GM23338 (cell line): ENCODE measurements at regions not wholly inside any gene's neighbourhood (a gene's known extent, or its start where the extent isn't known, plus 50 kb on each side); places are given as distances from the start of the nearest gene placed in this dataset.

Source experiments
- ATAC-seq: fragments of 200-7000 bp; cut with Tn5 transposase; 3 replicates; pipeline ENCODE4 v1.9.1; 2020
- DNase-seq: peaks from one replicate; pipeline ENCODE4 v3.0.0-alpha.2; 2015; ENCODE audit warnings: low spot score
- H2AFZ ChIP-seq: fragments of 200-600 bp; sonication (generic); 2 replicates; pipeline ENCODE4 v1.8.0; 2016; ENCODE audit warnings: antibody characterized with exemption, mild to moderate bottlenecking, moderate library complexity
- H3F3A ChIP-seq: fragments of 200-600 bp; sonication (generic); replicated peaks from 2 replicates; pipeline ENCODE4 v1.8.0; 2017; ENCODE audit warnings: antibody characterized with exemption, mixed run types, low read depth
- H3K27ac ChIP-seq: fragments of 200-600 bp; sonication (generic); 2 replicates; pipeline ENCODE4 v1.6.1; 2016; ENCODE audit warnings: low read depth
- H3K27me3 ChIP-seq: fragments of 200-600 bp; sonication (generic); 2 replicates; pipeline ENCODE4 v1.8.0; 2016; ENCODE audit warnings: mild to moderate bottlenecking, mixed run types, moderate library complexity; ENCODE audit not compliant: insufficient read depth
- H3K36me3 ChIP-seq: fragments of 200-600 bp; sonication (generic); 2 replicates; pipeline ENCODE4 v1.8.0; 2016; ENCODE audit warnings: mild to moderate bottlenecking; ENCODE audit not compliant: insufficient read depth
- H3K4me1 ChIP-seq: fragments of 200-600 bp; sonication (generic); 2 replicates; pipeline ENCODE4 v1.8.0; 2016; ENCODE audit warnings: mild to moderate bottlenecking, moderate library complexity; ENCODE audit not compliant: insufficient read depth
- H3K4me2 ChIP-seq: fragments of 200-600 bp; sonication (generic); 2 replicates; pipeline ENCODE4 v1.7.1; 2017; ENCODE audit warnings: mixed run types
- H3K4me3 ChIP-seq: fragments of 200-600 bp; sonication (generic); 2 replicates; pipeline ENCODE4 v1.6.1; 2016; ENCODE audit warnings: mixed run types
- H3K79me2 ChIP-seq: fragments of 200-600 bp; sonication (generic); replicated peaks from 2 replicates; pipeline ENCODE4 v1.8.0; 2017; ENCODE audit warnings: mild to moderate bottlenecking; ENCODE audit not compliant: insufficient read depth
- H3K9me2 ChIP-seq: fragments of 200-600 bp; sonication (generic); 2 replicates; pipeline ENCODE4 v1.8.0; 2017; ENCODE audit not compliant: insufficient read depth
- H4K20me1 ChIP-seq: fragments of 200-600 bp; sonication (generic); replicated peaks from 2 replicates; pipeline ENCODE4 v1.8.0; 2017; ENCODE audit warnings: mild to moderate bottlenecking; ENCODE audit not compliant: insufficient read depth
- H3K27ac Mint-ChIP-seq: 2 replicates; pipeline ENCODE4 v1.8.0; 2020; ENCODE audit warnings: inconsistent platforms, mild to moderate bottlenecking, moderate library complexity, mixed read lengths
- H3K27me3 Mint-ChIP-seq: 3 replicates; pipeline ENCODE4 v1.8.0; 2022; ENCODE audit warnings: low read depth, mild to moderate bottlenecking, moderate library complexity, mixed read lengths, inconsistent platforms; ENCODE audit not compliant: insufficient read depth, poor library complexity
- H3K36me3 Mint-ChIP-seq: 3 replicates; pipeline ENCODE4 v1.8.0; 2021; ENCODE audit warnings: low read depth, mild to moderate bottlenecking, inconsistent platforms, moderate library complexity, mixed read lengths
- H3K4me1 Mint-ChIP-seq: 3 replicates; pipeline ENCODE4 v1.8.0; 2020; ENCODE audit warnings: mild to moderate bottlenecking, inconsistent platforms, mixed read lengths
- H3K4me3 Mint-ChIP-seq: 3 replicates; pipeline ENCODE4 v1.8.0; 2021; ENCODE audit warnings: moderate library complexity, mild to moderate bottlenecking, inconsistent platforms, mixed read lengths
- H3K9me3 Mint-ChIP-seq: 3 replicates; pipeline ENCODE4 v1.8.0; 2020; ENCODE audit warnings: moderate library complexity, mild to moderate bottlenecking, inconsistent platforms, mixed read lengths
- CREB1 ChIP-seq: fragments of 250-450 bp; sonication (Bioruptor Pico); IDR thresholded peaks from 2 replicates; pipeline ENCODE4 v1.5.0; 2020; ENCODE audit warnings: low read depth, mild to moderate bottlenecking, moderate library complexity
- EZH2phosphoT487 ChIP-seq: fragments of 200-600 bp; sonication (generic); IDR thresholded peaks from one replicate; pipeline ENCODE4 v1.8.1; 2018; ENCODE audit warnings: antibody characterized with exemption; ENCODE audit not compliant: unreplicated experiment
- STAT1 ChIP-seq: IDR thresholded peaks from one replicate; pipeline ENCODE4 v1.6.1; 2016; ENCODE audit warnings: antibody characterized with exemption; ENCODE audit not compliant: unreplicated experiment
- ZNF462 ChIP-seq: fragments of 250-450 bp; sonication (Bioruptor Pico); IDR thresholded peaks from 2 replicates; pipeline ENCODE4 v1.5.0; 2020; ENCODE audit warnings: mild to moderate bottlenecking, moderate library complexity
- TF ChIP-seq, protein P1 (sequence below), 2 experiments: fragments of 200-600 bp in 1 of 2; sonication (generic) in 1 of 2; conservative IDR thresholded peaks; 2 replicates each; pipeline versions ENCODE4 v1.5.1 to v1.6.1; 2016 to 2017; ENCODE audit warnings: antibody characterized with exemption in 2 of 2, low read depth in 2 of 2, mild to moderate bottlenecking in 2 of 2, moderate library complexity in 1 of 2

DNA sequence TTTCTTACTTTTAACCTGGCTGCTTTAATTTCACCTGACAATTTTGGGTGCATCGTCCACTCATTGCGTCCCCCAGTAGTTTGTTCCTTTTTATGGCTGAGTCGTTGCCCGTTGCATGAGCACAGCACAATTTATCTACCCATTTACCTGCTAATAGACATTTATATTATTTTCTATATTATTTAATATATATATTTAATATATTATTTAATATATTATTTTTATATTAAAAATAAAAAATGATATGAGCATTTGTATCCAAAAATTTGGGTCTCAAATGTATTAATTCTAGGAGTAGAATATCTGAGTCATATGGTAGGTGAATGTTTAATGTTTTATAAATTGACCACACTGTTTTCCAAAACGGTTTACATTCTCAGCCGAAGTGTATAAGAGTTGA is 300.2 kb downstream of the THBS2 start (continued):
- TF ChIP-seq ZNF462 (no peak), STAT1 (no peak), EZH2phosphoT487 (no peak)
- TF ChIP-seq, protein P1, sequence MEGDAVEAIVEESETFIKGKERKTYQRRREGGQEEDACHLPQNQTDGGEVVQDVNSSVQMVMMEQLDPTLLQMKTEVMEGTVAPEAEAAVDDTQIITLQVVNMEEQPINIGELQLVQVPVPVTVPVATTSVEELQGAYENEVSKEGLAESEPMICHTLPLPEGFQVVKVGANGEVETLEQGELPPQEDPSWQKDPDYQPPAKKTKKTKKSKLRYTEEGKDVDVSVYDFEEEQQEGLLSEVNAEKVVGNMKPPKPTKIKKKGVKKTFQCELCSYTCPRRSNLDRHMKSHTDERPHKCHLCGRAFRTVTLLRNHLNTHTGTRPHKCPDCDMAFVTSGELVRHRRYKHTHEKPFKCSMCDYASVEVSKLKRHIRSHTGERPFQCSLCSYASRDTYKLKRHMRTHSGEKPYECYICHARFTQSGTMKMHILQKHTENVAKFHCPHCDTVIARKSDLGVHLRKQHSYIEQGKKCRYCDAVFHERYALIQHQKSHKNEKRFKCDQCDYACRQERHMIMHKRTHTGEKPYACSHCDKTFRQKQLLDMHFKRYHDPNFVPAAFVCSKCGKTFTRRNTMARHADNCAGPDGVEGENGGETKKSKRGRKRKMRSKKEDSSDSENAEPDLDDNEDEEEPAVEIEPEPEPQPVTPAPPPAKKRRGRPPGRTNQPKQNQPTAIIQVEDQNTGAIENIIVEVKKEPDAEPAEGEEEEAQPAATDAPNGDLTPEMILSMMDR (conservative IDR thresholded peaks at IDR 0.05; ENCODE audit: low read depth in 2 of 2), result no peak

DNA sequence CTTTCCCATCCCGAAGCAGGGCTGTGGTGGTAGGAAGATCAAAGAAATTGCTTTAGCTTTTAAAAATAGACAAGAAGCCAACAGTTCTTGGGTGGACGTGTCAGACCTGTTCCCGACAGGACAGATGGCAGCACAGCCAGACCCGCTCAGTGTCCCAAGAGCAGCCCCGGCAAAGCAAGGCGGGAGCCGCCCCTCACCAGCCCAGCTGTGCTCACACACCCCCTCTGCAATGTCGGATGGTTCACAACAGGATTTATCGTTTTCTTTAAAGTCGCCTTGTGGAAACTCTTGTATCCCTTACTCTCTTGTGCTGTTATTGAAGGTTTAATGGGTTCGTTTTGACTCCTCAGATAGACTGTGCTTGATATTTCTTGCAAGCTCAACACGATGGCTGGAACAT is 302.4 kb downstream of the THBS2 start:
- Histone ChIP-seq H3F3A (no peaks in the 10 kb centered on the region), H4K20me1 (no peaks in the 10 kb centered on the region), H3K27me3 (no peaks in the 10 kb centered on the region), H3K4me1 (no peaks in the 10 kb centered on the region), H3K4me2 (no peak overlapping the region), H3K36me3 (no peaks in the 10 kb centered on the region), H3K79me2 (no peaks in the 10 kb centered on the region), H3K4me3 (no peak overlapping the region), H2AFZ (peak overlapping the region; percentile 48; the same call in 1 of the 2 replicates), H3K27ac (no peak overlapping the region), H3K9me2 (no peaks in the 10 kb centered on the region)
- Mint-ChIP-seq H3K27me3 (peaks cover 5% of the 10 kb centered on the region), H3K4me3 (no peak overlapping the region), H3K36me3 (peaks cover 6% of the 10 kb centered on the region; the same call in 2 of the 3 replicates), H3K9me3 (peaks cover 10% of the 10 kb centered on the region), H3K4me1 (no peaks in the 10 kb centered on the region), H3K27ac (no peak overlapping the region)
- DNase-seq, result peak; percentile 16
- ATAC-seq, result peak; percentile 71
- no peak for TF ChIP-seq CREB1
